K562 (cell line): ENCODE measurements at regions not wholly inside any gene's neighbourhood (a gene's known extent, or its start where the extent isn't known, plus 50 kb on each side); places are given as distances from the start of the nearest gene placed in this dataset.

Source experiments
- CCNT2 ChIP-seq: IDR thresholded peaks from 2 replicates; pipeline ENCODE4 v1.6.1; 2011; ENCODE audit warnings: borderline replicate concordance, low read depth, mild to moderate bottlenecking, moderate library complexity, mixed read lengths, low read length; ENCODE audit not compliant: insufficient read length; ENCODE audit errors: extremely low read depth
- CHD2 ChIP-seq: IDR thresholded peaks from 2 replicates; pipeline ENCODE4 v1.6.1; 2011; ENCODE audit warnings: low read depth, low read length
- GTF2E2 ChIP-seq: fragments of 200-800 bp; sonication (Bioruptor generic); IDR thresholded peaks from 2 replicates; pipeline ENCODE4 v1.6.1; 2016; ENCODE audit warnings: missing genetic modification characterization, missing compliant biosample characterization
- KAT8 ChIP-seq: fragments of 450-650 bp; IDR thresholded peaks from 2 replicates; pipeline ENCODE4 v1.6.1; 2016; ENCODE audit warnings: low read depth, mild to moderate bottlenecking
- MCM7 ChIP-seq, 2 experiments: fragments of 450-650 bp; IDR thresholded peaks; 2 replicates each; pipeline ENCODE4 v1.6.1; 2016 to 2018
- POLR2A ChIP-seq: fragments of 450-650 bp; conservative IDR thresholded peaks from 2 replicates; pipeline ENCODE4 v1.6.1; 2016
- RCOR1 ChIP-seq, 2 experiments: IDR thresholded peaks; 2 replicates each; pipeline ENCODE4 v1.6.1; 2012; ENCODE audit warnings: low read depth in 2 of 2, low read length in 2 of 2, borderline replicate concordance in 1 of 2, improper control_type of control experiment in 1 of 2
- TAF1 ChIP-seq: IDR thresholded peaks from 2 replicates; pipeline ENCODE4 v1.6.1; 2011; ENCODE audit warnings: mild to moderate bottlenecking, low read length, moderate library complexity; ENCODE audit not compliant: insufficient read depth, control insufficient read depth, severe bottlenecking; ENCODE audit errors: extremely low read depth
- ZNF253 ChIP-seq: fragments of 250-450 bp; sonication (Bioruptor Pico); conservative IDR thresholded peaks from 2 replicates; pipeline ENCODE4 v1.6.1; 2021; ENCODE audit warnings: mild to moderate bottlenecking
- ZNF57 ChIP-seq: fragments of 450-650 bp; formaldehyde crosslinking; IDR thresholded peaks from 2 replicates; pipeline ENCODE4 v1.4.0; 2020; ENCODE audit warnings: mild to moderate bottlenecking, moderate library complexity
- TF ChIP-seq, protein P1 (sequence below): sonication (generic); formaldehyde crosslinking; IDR thresholded peaks from 2 replicates; pipeline ENCODE4 v1.8.1; 2023; ENCODE audit warnings: mild to moderate bottlenecking, missing genetic modification reagents
- TF ChIP-seq, protein P2 (sequence below), 3 experiments: IDR thresholded peaks in 2 of 3; conservative IDR thresholded peaks in 1 of 3; 2 replicates each; pipeline ENCODE4 v1.5.1; 2011 to 2012; ENCODE audit warnings: low read length in 3 of 3, mild to moderate bottlenecking in 3 of 3, control low read depth in 2 of 3, improper control_type of control experiment in 1 of 3, inconsistent platforms in 1 of 3, low read depth in 1 of 3, mixed read lengths in 1 of 3, moderate library complexity in 1 of 3; ENCODE audit not compliant: insufficient read depth in 2 of 3
- TF ChIP-seq, protein P3 (sequence below): sonication (generic); formaldehyde crosslinking; IDR thresholded peaks from 2 replicates; pipeline ENCODE4 v1.9.0; 2022; ENCODE audit warnings: mild to moderate bottlenecking, missing genetic modification reagents

DNA sequence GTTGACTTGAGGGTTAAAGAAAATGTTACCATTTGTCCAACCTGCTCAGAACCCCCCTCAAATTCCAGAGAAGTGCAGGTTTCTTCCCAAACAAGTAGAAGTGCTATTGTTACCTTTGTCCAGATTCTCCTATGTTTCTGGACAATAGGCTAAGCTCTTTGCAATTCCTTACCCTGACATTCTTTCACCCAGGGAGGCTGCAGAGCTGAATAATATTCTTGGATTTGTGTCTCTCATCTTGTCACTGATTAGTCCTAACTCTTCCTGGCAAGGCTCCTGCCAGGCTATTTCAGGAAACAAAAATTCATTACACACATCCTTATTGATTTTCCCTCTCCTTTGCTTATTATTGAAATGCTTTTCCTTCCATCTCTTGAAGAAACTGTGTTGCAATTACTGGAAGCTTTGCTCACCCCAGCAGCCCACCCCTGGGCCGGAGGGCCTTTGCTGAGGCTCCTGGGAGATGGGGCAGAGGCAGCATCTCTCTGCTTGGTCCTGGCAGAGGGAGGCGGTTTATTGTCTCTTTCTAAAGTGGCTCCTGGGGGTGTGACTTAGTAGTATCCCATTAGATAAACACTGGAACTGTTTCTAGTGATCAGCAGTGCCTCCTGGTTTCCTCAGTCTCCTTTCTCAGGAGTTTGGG lies 207.5 kb upstream of the PELI2 start:
- TF ChIP-seq, protein P1, sequence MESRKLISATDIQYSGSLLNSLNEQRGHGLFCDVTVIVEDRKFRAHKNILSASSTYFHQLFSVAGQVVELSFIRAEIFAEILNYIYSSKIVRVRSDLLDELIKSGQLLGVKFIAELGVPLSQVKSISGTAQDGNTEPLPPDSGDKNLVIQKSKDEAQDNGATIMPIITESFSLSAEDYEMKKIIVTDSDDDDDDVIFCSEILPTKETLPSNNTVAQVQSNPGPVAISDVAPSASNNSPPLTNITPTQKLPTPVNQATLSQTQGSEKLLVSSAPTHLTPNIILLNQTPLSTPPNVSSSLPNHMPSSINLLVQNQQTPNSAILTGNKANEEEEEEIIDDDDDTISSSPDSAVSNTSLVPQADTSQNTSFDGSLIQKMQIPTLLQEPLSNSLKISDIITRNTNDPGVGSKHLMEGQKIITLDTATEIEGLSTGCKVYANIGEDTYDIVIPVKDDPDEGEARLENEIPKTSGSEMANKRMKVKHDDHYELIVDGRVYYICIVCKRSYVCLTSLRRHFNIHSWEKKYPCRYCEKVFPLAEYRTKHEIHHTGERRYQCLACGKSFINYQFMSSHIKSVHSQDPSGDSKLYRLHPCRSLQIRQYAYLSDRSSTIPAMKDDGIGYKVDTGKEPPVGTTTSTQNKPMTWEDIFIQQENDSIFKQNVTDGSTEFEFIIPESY = no peak
- TF ChIP-seq, protein P2, sequence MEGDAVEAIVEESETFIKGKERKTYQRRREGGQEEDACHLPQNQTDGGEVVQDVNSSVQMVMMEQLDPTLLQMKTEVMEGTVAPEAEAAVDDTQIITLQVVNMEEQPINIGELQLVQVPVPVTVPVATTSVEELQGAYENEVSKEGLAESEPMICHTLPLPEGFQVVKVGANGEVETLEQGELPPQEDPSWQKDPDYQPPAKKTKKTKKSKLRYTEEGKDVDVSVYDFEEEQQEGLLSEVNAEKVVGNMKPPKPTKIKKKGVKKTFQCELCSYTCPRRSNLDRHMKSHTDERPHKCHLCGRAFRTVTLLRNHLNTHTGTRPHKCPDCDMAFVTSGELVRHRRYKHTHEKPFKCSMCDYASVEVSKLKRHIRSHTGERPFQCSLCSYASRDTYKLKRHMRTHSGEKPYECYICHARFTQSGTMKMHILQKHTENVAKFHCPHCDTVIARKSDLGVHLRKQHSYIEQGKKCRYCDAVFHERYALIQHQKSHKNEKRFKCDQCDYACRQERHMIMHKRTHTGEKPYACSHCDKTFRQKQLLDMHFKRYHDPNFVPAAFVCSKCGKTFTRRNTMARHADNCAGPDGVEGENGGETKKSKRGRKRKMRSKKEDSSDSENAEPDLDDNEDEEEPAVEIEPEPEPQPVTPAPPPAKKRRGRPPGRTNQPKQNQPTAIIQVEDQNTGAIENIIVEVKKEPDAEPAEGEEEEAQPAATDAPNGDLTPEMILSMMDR (IDR thresholded peaks at IDR 0.05 in 2 of 3, conservative IDR thresholded peaks at IDR 0.05 in 1 of 3; ENCODE audit: insufficient read depth in 2 of 3, low read depth in 1 of 3, low read length in 3 of 3) = no peak
- TF ChIP-seq TAF1 (no peak), CHD2 (no peak), KAT8 (no peak), RCOR1 (IDR thresholded peaks at IDR 0.05; ENCODE audit: borderline replicate concordance in 1 of 2, low read depth in 2 of 2, low read length in 2 of 2) (no peak), ZNF57 (CRISPR knock-in tag) (no peak), POLR2A (no peak), GTF2E2 (tag) (no peak), ZNF253 (CRISPR knock-in tag) (no peak), MCM7 (IDR thresholded peaks at IDR 0.05) (no peak), CCNT2 (no peak)
- TF ChIP-seq, protein P3, sequence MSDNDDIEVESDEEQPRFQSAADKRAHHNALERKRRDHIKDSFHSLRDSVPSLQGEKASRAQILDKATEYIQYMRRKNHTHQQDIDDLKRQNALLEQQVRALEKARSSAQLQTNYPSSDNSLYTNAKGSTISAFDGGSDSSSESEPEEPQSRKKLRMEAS (CRISPR knock-in tag) = no peak
